Activated CD4-positive, alpha-beta T cell treated with anti-CD3 and anti-CD28 coated beads, Interleukin-2, amount 10 ng/mL, durations not matched to agents 24 days and 14 days (primary cell): ENCODE measurements at regions not wholly inside any gene's neighbourhood (a gene's known extent, or its start where the extent isn't known, plus 50 kb on each side); places are given as distances from the start of the nearest gene placed in this dataset.

Experiments
- DNase-seq: peaks from one replicate; pipeline ENCODE4 v3.0.0; 2022
- H3K27ac Mint-ChIP-seq: one replicate; pipeline ENCODE4 v1.8.0; 2022; ENCODE audit warnings: mild to moderate bottlenecking, mixed read lengths
- H3K27me3 Mint-ChIP-seq: one replicate; pipeline ENCODE4 v1.8.0; 2022; ENCODE audit warnings: mixed read lengths
- H3K36me3 Mint-ChIP-seq: one replicate; pipeline ENCODE4 v1.8.0; 2022; ENCODE audit warnings: low read depth, mild to moderate bottlenecking, mixed read lengths
- H3K4me1 Mint-ChIP-seq: one replicate; pipeline ENCODE4 v1.8.0; 2021; ENCODE audit warnings: mixed read lengths
- H3K4me3 Mint-ChIP-seq: one replicate; pipeline ENCODE4 v1.8.0; 2022; ENCODE audit warnings: mild to moderate bottlenecking, moderate library complexity, mixed read lengths
- H3K9me3 Mint-ChIP-seq: one replicate; pipeline ENCODE4 v1.8.0; 2021; ENCODE audit warnings: mixed read lengths
- intact Hi-C: fragments of 100-400 bp; cut with micrococcal nuclease; formaldehyde crosslinking; loops from one replicate; pipeline ENCODE4 v1.15.1; 2023

DNA sequence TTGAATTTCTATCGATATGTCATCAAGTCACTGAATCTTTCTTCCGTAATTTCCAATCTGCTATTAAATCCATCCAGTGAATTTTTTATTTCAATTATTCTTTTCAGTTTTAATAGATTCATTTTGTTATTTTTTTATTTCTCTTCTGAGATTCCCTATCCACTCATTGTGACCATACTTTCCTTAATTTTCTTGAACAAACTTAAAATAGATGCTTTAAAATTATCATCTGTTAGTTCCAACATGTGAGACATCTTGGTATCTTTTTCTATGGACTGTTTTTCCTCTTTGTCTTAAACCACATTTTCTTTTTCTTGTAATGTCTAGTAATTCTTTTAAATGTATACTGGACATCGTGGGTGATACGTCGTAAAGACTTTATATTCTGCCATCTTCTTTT, 236.6 kb upstream of the TLE3 start:
- peaks cover 16% of the 10 kb centered on the region for H3K9me3 Mint-ChIP-seq
- peaks cover 30% of the 10 kb centered on the region for H3K27me3 Mint-ChIP-seq
- H3K27ac Mint-ChIP-seq: no peak overlapping the region
- H3K4me3 Mint-ChIP-seq: no peak overlapping the region
- peaks cover 3% of the 10 kb centered on the region for H3K36me3 Mint-ChIP-seq
- intact Hi-C loops: no loop called here
- no peak for DNase-seq
- H3K4me1 Mint-ChIP-seq: no peaks in the 10 kb centered on the region

DNA sequence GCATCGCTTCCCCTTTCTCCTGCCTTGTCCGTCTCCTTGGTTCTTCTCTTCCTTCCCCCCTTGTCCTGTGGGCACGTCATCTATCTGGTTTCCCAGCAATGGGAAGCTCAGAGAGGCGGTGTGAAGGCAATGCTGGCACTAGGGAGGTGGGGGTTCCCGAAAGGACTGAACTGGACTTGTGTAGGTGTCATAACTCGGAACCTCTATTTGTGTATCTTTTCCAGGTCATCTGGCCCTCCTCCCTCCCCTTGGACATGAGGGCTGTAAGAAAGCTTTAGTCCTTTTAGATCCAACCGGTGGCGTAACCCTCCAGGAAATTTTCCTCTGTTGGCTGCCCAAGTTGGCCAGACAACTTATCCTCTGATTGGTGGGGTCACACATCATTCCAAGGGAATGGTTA, 231.5 kb upstream of the TLE3 start:
- Mint-ChIP-seq H3K27me3 (peaks cover 41% of the 10 kb centered on the region), H3K4me3 (no peak overlapping the region), H3K9me3 (peaks cover 8% of the 10 kb centered on the region), H3K36me3 (peaks cover 3% of the 10 kb centered on the region), H3K4me1 (peaks cover 6% of the 10 kb centered on the region), H3K27ac (no peak overlapping the region)
- DNase-seq: no peak
- intact Hi-C loops: no loop called here

DNA sequence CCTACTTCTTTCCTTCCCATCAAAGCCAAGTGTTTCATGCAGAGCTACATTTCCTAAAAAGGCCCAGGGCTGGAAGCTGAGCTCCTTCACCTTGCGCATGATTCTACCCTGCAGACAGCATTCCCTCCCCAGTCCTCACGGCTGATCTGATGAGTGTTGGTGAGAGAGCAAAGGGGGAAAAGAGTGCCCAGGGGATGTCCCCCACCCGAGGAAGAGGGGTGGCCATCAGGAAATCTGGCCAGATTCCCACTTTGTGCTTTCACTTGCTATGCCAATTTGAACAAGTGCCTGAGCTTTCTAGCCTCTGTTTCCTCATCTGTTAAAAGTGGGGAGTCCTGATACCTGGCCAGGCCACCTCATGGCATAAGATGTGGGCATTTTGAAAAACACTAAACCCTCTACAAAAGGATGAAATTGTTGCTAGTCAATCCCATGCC, 231.0 kb upstream of the TLE3 start:
- intact Hi-C loops: no loop called here
- Mint-ChIP-seq H3K4me1 (peaks cover 6% of the 10 kb centered on the region), H3K36me3 (peaks cover 2% of the 10 kb centered on the region), H3K4me3 (no peak overlapping the region), H3K9me3 (peaks cover 5% of the 10 kb centered on the region), H3K27ac (no peak overlapping the region), H3K27me3 (peaks cover 38% of the 10 kb centered on the region)
- DNase-seq: no peak

DNA sequence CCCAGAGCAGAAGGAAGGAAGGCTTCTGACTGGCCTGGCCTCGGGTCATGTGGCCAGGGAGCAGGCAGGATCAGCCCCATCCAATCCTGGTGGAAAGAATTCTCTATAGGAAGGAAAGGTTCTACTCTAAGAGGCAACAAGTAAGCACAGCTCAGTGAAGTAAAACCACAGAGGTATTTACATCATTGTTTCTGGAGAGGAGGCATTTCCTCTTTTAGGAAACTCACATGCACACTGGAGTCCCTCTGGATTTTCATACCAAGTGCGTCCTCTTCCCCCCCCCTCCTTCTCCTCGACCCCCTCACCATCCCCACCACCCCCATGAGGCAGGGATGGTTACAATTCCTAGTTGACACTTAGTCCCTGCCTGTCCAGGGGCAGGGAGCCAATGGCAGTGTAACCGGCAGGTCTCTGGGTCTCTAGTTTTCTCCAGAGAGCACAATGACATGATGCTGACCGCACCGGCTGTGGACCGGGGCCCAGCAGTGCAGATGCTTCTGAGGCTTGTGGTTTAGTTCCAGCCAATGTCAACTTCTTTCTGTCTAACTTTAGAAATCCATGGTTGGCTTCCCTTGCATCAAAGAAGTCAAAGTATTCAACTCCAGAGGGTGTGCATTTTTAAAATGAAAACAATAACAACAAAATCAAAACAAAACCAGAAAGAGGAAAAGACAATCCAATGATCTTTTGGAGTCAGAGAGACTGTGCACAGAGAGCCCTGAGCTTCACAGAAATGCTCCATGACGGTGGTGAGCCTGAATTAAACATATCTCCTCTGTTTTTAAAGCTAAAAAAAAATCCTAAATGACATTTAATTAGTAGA, 230.3 kb upstream of the TLE3 start:
- peaks cover 6% of the 10 kb centered on the region for H3K4me1 Mint-ChIP-seq
- no peaks in the 10 kb centered on the region for H3K9me3 Mint-ChIP-seq
- intact Hi-C loops: no loop called here
- no peak overlapping the region for H3K4me3 Mint-ChIP-seq
- no peak for DNase-seq
- H3K27me3 Mint-ChIP-seq: peaks cover 34% of the 10 kb centered on the region
- no peaks in the 10 kb centered on the region for H3K36me3 Mint-ChIP-seq
- no peak overlapping the region for H3K27ac Mint-ChIP-seq

DNA sequence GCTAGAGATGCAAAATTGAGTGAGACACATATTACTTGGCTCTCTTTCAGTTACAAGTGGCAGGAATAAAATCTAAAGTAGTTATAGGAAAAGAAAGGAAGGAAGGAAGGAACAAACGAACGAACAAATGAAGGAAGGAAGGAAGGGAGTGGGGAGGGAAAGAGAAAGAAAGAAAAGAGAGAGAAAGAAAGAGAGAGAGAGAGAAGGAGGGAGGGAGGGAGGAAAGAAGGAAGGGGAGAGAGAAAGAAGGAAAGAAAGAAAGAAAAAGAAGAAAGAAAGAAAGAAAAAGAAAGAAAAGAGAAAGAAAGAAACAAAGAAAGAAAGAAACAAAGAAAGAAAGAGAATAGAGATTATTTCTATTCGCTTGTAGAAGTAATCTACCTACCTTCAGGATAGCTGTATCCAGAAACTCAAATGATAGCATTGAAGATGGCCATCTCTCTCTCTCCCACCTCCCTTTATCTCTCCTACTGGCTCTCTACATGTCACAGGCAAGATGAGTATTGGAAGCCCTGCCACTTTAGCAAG, 229.7 kb upstream of the TLE3 start:
- intact Hi-C loops: no loop called here
- no peak overlapping the region for H3K27ac Mint-ChIP-seq
- peaks cover 6% of the 10 kb centered on the region for H3K4me1 Mint-ChIP-seq
- H3K36me3 Mint-ChIP-seq: no peaks in the 10 kb centered on the region
- H3K27me3 Mint-ChIP-seq: peaks cover 34% of the 10 kb centered on the region
- H3K9me3 Mint-ChIP-seq: no peaks in the 10 kb centered on the region
- H3K4me3 Mint-ChIP-seq: no peak overlapping the region
- DNase-seq: no peak

DNA sequence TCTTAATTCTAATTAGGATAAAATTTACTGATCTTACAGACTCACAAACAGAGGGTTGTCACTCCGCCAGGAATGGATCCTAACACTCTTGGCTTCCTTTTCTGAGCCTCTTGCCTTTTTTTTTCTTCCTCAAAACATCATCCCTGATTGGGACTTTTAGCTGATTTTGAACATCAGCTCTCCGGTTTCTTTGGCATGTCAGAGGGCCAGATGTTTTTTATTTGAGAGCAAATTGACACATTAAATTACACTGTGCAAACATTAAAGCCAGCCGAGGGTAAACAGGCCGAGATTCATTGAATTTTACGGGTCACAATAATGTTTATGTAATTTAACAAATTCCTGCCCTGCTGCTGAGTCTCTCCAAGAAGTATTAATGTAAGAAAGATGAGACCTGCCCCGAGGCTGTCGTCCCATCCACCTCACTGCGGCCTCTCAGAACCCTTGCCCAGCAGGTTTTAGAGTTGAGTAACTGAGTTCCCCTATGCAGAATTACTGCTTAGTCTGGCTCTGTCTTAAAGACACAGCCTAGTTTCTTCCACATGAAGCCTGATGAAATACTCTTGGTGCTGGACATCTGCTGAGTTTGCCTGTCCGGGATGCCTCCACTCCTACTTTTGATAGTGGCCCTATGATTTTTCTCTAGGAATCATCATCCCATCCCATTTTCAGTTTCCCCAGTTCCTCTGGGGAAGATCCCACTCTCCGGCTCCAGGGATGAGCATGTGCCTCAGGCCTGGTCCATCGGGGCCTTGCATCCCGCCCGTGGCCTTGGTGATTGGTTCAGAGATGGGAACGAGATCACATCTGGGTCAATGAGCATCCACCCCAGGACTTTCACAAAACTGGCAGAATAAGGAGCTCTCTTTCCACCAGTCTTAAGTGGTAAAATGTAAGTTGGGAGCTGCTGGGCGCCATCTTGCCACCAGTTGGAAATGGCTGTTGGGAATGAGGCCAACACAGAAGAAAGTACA, 226.6 kb upstream of the TLE3 start:
- H3K27ac Mint-ChIP-seq: no peak overlapping the region
- no peaks in the 10 kb centered on the region for H3K9me3 Mint-ChIP-seq
- peaks cover 30% of the 10 kb centered on the region for H3K27me3 Mint-ChIP-seq
- H3K4me1 Mint-ChIP-seq: peaks cover 6% of the 10 kb centered on the region
- intact Hi-C loops: no loop called here
- no peaks in the 10 kb centered on the region for H3K36me3 Mint-ChIP-seq
- no peak overlapping the region for H3K4me3 Mint-ChIP-seq
- no peak for DNase-seq

DNA sequence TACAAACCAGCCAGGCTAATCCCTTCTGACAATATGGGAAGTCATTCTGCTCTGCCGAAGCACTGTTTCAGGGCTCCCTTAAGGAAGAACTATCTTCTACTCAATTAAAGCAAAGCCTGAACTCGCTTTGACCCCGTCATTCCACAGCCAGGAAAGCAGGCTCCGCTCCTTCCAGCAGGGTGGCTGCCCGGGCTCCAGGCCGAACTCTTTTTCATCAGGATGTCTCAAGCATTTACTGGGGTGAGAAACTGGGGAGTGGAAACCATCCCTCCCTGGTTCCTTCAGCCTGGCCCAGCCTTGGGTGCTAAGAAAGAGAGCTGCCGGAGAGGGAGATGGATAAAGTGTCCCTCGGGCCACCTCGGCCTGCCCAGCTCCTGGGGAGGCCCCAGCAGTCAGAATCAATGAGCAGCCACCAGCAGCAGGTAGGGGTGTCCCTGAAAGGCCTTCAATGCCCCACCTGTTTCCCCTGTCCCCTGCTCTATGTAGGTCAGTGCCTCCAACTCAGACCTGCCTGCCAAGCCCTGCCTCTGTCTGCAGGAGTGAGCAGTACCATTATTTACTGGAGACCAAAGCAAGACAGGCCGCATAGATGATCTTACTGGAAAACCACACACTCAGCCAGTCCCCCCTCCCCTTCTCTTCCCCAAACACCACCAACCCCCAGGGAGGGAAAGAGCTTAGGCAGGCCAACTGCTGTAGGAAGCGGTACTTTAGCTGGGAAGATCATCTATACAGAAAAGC, 225.6 kb upstream of the TLE3 start:
- H3K27ac Mint-ChIP-seq: no peak overlapping the region
- peaks cover 31% of the 10 kb centered on the region for H3K27me3 Mint-ChIP-seq
- no peak for DNase-seq
- H3K4me3 Mint-ChIP-seq: no peak overlapping the region
- intact Hi-C loops: no loop called here
- H3K4me1 Mint-ChIP-seq: peaks cover 3% of the 10 kb centered on the region
- no peaks in the 10 kb centered on the region for H3K9me3 Mint-ChIP-seq
- H3K36me3 Mint-ChIP-seq: no peaks in the 10 kb centered on the region

DNA sequence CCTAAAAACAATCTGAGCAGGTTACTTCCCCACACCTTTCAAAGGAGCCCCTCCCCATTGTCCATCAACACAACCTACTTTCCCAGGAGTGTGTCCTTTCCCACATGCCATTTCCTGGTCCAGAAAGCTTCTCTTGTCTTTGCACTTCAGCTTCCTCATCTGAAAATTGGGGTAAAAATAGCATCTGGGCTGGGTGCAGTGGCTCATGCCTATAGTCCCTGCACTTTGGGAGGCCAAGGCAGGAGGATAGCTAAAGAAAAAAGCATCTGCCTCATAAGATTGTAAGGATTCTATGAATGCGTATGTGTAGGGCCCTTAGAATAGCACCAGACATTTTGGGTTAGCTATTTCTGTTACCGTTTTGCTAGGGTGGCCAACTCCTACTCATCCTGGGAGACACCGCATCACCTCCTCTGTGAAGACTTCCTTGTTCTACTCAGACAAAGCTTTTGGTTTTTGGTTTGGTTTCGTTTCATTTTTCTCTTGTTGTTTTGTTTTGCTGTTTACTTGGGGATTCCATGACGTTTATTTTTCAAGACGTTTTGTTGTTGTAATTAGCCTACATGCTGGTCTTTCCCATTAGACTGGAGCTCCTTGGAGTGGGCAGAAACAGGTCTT, 224.4 kb upstream of the TLE3 start:
- intact Hi-C loops: no loop called here
- no peaks in the 10 kb centered on the region for H3K9me3 Mint-ChIP-seq
- DNase-seq: no peak
- H3K36me3 Mint-ChIP-seq: no peaks in the 10 kb centered on the region
- H3K27me3 Mint-ChIP-seq: peaks cover 27% of the 10 kb centered on the region
- no peak overlapping the region for H3K27ac Mint-ChIP-seq
- no peaks in the 10 kb centered on the region for H3K4me1 Mint-ChIP-seq
- no peak overlapping the region for H3K4me3 Mint-ChIP-seq

DNA sequence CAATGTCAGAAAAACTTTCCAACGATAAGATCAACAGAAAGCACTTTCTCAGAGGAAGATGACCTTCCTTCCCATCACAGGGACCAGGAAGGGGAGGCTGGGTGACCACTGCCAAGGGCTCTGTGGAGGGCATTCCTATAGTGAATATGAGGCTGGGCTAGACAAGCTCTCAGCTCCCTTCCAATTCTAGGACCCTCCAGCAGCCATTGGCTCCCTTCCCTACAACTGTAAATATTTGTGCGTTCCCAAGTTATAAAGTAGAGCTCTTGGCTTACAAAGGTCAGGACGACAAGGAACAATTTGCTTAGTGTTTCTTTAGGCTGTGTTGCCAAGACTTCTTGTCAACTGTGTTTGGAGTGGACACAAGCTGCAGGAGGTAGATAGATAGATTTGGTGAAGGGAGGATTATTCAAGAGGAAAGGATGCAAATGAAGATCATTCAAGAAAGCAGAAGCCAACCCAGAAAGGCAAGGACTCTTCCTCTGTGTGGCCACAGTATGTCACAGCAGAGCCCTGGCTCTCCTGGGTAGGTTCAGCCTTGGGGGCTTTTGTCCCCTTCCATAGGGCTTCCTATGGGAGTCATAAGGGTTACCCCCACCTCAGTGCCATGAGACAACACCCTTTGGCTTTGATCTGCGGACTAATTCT, 223.6 kb upstream of the TLE3 start:
- H3K4me1 Mint-ChIP-seq: no peaks in the 10 kb centered on the region
- no peaks in the 10 kb centered on the region for H3K9me3 Mint-ChIP-seq
- H3K27me3 Mint-ChIP-seq: peaks cover 23% of the 10 kb centered on the region
- no peaks in the 10 kb centered on the region for H3K36me3 Mint-ChIP-seq
- DNase-seq: no peak
- H3K4me3 Mint-ChIP-seq: no peak overlapping the region
- intact Hi-C loops: no loop called here
- no peak overlapping the region for H3K27ac Mint-ChIP-seq

DNA sequence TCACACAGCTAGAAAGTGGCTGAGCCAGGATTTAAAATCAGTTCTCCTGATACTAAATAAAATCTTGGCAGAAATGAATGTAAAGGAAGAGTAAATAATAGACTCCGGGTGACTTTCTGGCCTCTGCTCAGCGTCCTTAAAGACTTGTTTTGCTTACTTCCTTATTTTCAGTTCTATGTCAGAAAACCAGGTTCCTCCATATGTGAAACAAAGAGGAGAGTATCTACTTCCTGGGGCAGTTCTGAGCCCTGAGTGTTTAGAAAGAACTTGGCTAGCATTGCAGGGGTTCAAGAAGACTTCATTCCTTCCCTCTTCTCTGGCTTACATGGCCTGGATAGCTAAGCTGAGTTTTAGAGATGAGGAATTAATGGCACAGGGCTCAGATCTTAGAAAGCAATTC, 222.8 kb upstream of the TLE3 start:
- Mint-ChIP-seq H3K4me3 (no peak overlapping the region), H3K27ac (no peak overlapping the region), H3K36me3 (no peaks in the 10 kb centered on the region), H3K27me3 (peaks cover 25% of the 10 kb centered on the region), H3K4me1 (no peaks in the 10 kb centered on the region), H3K9me3 (no peaks in the 10 kb centered on the region)
- no peak for DNase-seq
- intact Hi-C loops: no loop called here

DNA sequence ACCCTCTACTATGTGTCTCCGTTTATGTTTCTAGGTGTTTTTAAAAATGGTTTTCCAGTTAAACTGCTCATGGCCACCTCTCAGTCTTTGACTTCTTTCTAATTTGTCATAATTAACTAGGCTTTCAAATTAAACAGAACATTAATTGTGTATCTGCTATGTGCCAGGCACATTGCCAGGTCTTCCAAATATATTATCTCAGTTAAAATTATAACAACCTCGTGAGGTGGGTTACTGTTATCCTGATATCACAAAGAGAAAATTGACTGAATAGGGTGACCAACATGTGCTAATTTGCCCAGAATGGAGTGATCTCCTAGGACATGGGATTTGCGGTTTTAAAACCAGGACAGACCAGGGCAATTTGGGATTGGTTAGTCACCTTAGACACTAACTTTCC, 222.4 kb upstream of the TLE3 start:
- intact Hi-C loops: no loop called here
- no peaks in the 10 kb centered on the region for H3K36me3 Mint-ChIP-seq
- H3K27ac Mint-ChIP-seq: no peak overlapping the region
- DNase-seq: no peak
- peaks cover 24% of the 10 kb centered on the region for H3K27me3 Mint-ChIP-seq
- H3K9me3 Mint-ChIP-seq: no peaks in the 10 kb centered on the region
- H3K4me1 Mint-ChIP-seq: no peaks in the 10 kb centered on the region
- no peak overlapping the region for H3K4me3 Mint-ChIP-seq

DNA sequence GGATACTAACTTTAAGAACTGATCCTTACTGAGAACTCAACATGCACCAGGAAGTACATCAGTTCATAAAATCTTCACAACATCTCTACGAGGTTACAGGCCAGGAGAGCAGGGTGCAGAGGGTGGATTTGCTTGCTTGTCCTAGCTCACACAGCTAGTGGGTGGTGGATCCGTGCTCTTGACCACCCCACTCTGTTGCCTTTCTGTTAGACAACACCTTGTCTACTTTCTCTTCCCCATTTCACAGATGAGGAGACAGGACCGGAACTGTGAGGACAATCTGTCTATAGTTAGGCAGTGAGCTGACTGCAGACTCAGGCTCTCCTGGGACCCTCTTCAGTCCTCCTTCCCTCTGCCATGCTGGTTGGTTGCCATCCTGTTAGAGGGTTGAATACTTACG, 221.7 kb upstream of the TLE3 start:
- intact Hi-C loops: no loop called here
- Mint-ChIP-seq H3K36me3 (no peaks in the 10 kb centered on the region), H3K4me3 (no peak overlapping the region), H3K27ac (no peak overlapping the region), H3K9me3 (no peaks in the 10 kb centered on the region), H3K4me1 (no peaks in the 10 kb centered on the region), H3K27me3 (peaks cover 24% of the 10 kb centered on the region)
- DNase-seq: no peak
